HG03460 (cell line): ENCODE measurements at regions not wholly inside any gene's neighbourhood (a gene's known extent, or its start where the extent isn't known, plus 50 kb on each side); places are given as distances from the start of the nearest gene placed in this dataset.
"Not testable (repeated sequence)": the region's sequence is repeated elsewhere in the genome, so short reads cannot be mapped to it uniquely, and the experiment has no call there.

Source experiments
- ATAC-seq: cut with Tn5 transposase; IDR thresholded peaks from one replicate; pipeline ENCODE4 v1.9.1; 2021; ENCODE audit not compliant: unreplicated experiment

GRCh38 chr18:54662986-54663385 is 71.9 kb downstream of the DYNAP start:
- ATAC-seq = no peak

- ATAC-seq = not testable (repeated sequence)
Observed at GRCh38 chr18:54669701-54670100, 78.7 kb downstream of the DYNAP start.

- no peak for ATAC-seq
Observed at GRCh38 chr18:54671291-54671881, 80.3 kb downstream of the DYNAP start.

- no peak for ATAC-seq
Observed at GRCh38 chr18:54672109-54672508, 81.1 kb downstream of the DYNAP start.

GRCh38 chr18:54672846-54673475 is 81.9 kb downstream of the DYNAP start:
- no peak for ATAC-seq

- ATAC-seq = no peak
Observed at GRCh38 chr18:54673936-54674335, 82.9 kb downstream of the DYNAP start.

GRCh38 chr18:54675076-54675475 is 84.0 kb downstream of the DYNAP start:
- ATAC-seq = no peak

- ATAC-seq = no peak
Observed at GRCh38 chr18:54679318-54680149, 88.5 kb downstream of the DYNAP start.

GRCh38 chr18:54684784-54685183 is 93.7 kb downstream of the DYNAP start:
- ATAC-seq = no peak

- ATAC-seq = no peak
Observed at GRCh38 chr18:54689319-54689718, 98.3 kb downstream of the DYNAP start.

- no peak for ATAC-seq
Observed at GRCh38 chr18:54690198-54690597, 99.2 kb downstream of the DYNAP start.

- ATAC-seq = no peak
Observed at GRCh38 chr18:54692463-54692862, 101.4 kb downstream of the DYNAP start.

GRCh38 chr18:54696616-54697293 is 105.7 kb downstream of the DYNAP start:
- no peak for ATAC-seq

- no peak for ATAC-seq
Observed at GRCh38 chr18:54700580-54700979, 109.5 kb downstream of the DYNAP start.

- no peak for ATAC-seq
Observed at GRCh38 chr18:54702686-54703085, 111.6 kb downstream of the DYNAP start.

- no peak for ATAC-seq
Observed at GRCh38 chr18:54710074-54710899, 118.0 kb upstream of the RAB27B start.

GRCh38 chr18:54710900-54711281 is 117.4 kb upstream of the RAB27B start:
- ATAC-seq = no peak

GRCh38 chr18:54712306-54712705 is 116.0 kb upstream of the RAB27B start:
- ATAC-seq = no peak

GRCh38 chr18:54712758-54713157 is 115.5 kb upstream of the RAB27B start:
- no peak for ATAC-seq

- ATAC-seq = no peak
Observed at GRCh38 chr18:54713386-54713785, 114.9 kb upstream of the RAB27B start.

GRCh38 chr18:54714851-54715250 is 113.4 kb upstream of the RAB27B start:
- ATAC-seq = no peak
